Keratinocyte (primary cell): ENCODE measurements at regions not wholly inside any gene's neighbourhood (a gene's known extent, or its start where the extent isn't known, plus 50 kb on each side); places are given as distances from the start of the nearest gene placed in this dataset.

Source experiments
- EZH2 ChIP-seq: IDR thresholded peaks from one replicate; pipeline ENCODE4 v1.6.1; 2012; ENCODE audit warnings: inconsistent platforms, mild to moderate bottlenecking, low read length, moderate library complexity
- TF ChIP-seq, protein P1 (sequence below), 3 experiments: IDR thresholded peaks in 1 of 3; conservative IDR thresholded peaks in 1 of 3; optimal IDR thresholded peaks in 1 of 3; 2 replicates in 2 of 3; 3 replicates in 1 of 3; pipeline versions ENCODE3 to v1.5.1; 2011; ENCODE audit warnings: low read length in 3 of 3, mild to moderate bottlenecking in 3 of 3, moderate library complexity in 2 of 3, control low read depth in 1 of 3, inconsistent platforms in 1 of 3; ENCODE audit not compliant: insufficient read depth in 2 of 3; ENCODE audit errors: extremely low read depth in 1 of 3

DNA sequence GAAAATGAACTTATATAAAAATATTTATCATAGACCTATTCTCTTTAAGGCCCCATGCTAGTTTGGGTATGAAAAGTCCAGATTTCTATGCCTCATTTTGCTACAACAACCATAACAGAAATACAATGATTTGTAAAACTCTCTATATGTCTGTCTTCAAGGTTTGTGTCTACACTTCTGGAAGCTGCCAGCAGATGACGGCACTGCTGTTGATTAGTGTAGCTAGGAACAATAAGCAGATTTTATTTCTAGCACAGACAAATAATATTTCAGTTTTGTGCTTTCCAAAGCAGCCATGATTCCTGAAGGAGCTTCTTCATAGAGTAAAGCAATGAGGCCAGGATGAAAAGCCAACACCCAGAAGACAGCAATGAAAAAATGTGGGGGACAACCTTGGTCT is 779.6 kb upstream of the ADGRL2 start:
- TF ChIP-seq, protein P1, sequence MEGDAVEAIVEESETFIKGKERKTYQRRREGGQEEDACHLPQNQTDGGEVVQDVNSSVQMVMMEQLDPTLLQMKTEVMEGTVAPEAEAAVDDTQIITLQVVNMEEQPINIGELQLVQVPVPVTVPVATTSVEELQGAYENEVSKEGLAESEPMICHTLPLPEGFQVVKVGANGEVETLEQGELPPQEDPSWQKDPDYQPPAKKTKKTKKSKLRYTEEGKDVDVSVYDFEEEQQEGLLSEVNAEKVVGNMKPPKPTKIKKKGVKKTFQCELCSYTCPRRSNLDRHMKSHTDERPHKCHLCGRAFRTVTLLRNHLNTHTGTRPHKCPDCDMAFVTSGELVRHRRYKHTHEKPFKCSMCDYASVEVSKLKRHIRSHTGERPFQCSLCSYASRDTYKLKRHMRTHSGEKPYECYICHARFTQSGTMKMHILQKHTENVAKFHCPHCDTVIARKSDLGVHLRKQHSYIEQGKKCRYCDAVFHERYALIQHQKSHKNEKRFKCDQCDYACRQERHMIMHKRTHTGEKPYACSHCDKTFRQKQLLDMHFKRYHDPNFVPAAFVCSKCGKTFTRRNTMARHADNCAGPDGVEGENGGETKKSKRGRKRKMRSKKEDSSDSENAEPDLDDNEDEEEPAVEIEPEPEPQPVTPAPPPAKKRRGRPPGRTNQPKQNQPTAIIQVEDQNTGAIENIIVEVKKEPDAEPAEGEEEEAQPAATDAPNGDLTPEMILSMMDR (optimal IDR thresholded peaks at IDR 0.05 in 1 of 3, IDR thresholded peaks at IDR 0.05 in 1 of 3, conservative IDR thresholded peaks at IDR 0.05 in 1 of 3; ENCODE audit: extremely low read depth in 1 of 3, insufficient read depth in 2 of 3, low read length in 3 of 3), result no peak
- no peak for TF ChIP-seq EZH2
